ENCODE measurements at regions not wholly inside any gene's neighbourhood (a gene's known extent, or its start where the extent isn't known, plus 50 kb on each side); places are given as distances from the start of the nearest gene placed in this dataset.

DNA sequence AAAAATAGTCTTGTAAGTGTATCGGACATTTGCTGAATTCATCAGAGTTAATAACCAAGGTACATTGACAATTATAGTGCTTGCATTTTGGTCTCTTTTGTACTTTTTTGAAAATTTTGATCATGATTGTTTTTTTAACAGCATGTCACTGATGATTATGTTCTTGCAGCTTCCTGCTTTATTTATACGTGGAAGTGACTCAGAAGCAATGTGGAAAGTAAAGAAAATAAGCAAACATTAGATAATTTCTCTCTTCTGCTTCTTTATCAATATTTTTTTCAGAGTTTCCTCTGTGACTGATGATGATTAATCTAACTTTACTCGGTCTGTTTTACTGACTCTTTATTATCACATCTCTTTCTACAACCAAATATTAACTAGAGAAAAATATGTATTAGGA lies 1351.9 kb downstream of the REEP3 start:
- TF ChIP-seq, protein P1, sequence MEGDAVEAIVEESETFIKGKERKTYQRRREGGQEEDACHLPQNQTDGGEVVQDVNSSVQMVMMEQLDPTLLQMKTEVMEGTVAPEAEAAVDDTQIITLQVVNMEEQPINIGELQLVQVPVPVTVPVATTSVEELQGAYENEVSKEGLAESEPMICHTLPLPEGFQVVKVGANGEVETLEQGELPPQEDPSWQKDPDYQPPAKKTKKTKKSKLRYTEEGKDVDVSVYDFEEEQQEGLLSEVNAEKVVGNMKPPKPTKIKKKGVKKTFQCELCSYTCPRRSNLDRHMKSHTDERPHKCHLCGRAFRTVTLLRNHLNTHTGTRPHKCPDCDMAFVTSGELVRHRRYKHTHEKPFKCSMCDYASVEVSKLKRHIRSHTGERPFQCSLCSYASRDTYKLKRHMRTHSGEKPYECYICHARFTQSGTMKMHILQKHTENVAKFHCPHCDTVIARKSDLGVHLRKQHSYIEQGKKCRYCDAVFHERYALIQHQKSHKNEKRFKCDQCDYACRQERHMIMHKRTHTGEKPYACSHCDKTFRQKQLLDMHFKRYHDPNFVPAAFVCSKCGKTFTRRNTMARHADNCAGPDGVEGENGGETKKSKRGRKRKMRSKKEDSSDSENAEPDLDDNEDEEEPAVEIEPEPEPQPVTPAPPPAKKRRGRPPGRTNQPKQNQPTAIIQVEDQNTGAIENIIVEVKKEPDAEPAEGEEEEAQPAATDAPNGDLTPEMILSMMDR (IDR thresholded peaks at IDR 0.05; ENCODE audit: insufficient read depth, low read length, poor library complexity, severe bottlenecking) = no peak
- no peak for TF ChIP-seq EZH2phosphoT487 (conservative IDR thresholded peaks at IDR 0.05; ENCODE audit: low read length)
